DMS153 (cell line): ENCODE measurements at regions not wholly inside any gene's neighbourhood (a gene's known extent, or its start where the extent isn't known, plus 50 kb on each side); places are given as distances from the start of the nearest gene placed in this dataset.

Experiments
- DNase-seq: peaks from one replicate; lab custom pipeline; 2025; lab: John Stamatoyannopoulos, UW

DNA sequence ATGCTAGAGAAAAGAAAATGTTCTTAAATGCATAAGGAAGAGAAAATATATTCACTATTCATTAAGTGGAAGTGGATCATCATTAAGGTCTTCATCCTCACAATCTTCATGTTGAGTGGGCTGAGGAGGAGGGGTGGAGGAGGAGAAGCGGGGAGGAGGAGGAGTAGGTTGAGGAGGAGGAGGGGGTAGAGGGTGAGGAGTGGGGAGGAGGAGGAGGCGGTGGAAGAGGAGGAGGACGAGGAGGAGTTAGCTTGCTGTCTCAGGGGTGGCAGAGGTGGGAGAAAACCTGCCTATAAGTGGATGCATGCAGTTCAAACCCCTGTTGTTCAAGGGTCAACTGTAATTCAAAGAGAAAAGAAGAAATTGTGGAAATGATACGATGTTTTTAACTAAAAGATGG lies 71.6 kb downstream of the MYEOV start:
- no peak for DNase-seq

DNA sequence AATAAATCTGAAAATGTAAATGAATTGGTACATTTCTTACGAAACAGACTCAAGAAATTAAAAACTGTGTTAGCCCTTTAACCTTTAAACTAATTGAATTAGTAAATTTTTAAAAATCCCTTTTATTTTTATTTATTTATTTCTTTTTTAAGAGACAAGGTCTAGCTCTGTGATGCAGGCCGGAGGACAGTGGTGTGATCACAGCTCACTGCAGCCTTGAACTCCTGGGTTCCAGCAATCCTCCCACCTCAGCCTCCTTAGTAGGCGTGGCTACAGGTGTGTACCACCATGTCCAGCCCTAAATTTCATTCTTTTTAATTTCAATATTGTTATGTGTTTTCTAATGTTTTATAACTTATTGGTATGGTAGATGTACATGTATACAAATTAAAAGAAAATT lies 72.6 kb downstream of the MYEOV start:
- no peak for DNase-seq

DNA sequence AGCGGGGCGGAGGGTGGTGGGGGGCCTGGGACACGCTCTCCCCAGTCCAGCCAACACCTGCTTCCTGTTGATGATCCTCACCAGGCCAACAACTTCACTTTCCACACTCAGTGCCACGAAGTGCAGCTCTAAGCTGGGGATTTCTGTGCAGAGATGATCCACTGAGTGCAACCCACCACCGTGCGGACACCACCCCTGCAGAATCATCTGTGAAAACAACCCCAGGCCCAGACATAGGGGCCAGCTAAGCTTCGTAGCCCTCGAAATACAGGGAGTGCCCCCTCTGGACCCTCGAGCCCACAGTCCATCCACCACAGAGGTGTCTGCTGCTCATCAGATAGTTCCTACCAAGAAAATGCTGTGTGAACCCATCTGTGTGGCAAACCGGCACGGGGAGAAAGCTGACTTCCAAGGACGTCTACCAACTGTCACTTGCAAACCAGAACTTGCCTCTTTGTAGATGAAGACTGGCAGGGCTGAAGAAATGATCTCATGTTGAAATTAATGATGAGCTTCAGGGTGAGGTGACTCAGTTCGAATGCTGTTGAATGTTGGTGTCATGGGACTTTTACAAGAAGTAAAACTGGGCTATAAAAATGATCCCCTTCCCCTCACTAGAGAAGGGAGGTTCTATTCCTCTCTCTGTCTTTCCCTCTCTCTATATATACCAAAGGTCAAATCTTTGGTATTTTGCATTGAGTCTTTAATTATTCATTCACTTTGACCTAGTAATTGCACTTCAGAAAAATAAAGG lies 73.4 kb downstream of the MYEOV start:
- DNase-seq, result no peak

DNA sequence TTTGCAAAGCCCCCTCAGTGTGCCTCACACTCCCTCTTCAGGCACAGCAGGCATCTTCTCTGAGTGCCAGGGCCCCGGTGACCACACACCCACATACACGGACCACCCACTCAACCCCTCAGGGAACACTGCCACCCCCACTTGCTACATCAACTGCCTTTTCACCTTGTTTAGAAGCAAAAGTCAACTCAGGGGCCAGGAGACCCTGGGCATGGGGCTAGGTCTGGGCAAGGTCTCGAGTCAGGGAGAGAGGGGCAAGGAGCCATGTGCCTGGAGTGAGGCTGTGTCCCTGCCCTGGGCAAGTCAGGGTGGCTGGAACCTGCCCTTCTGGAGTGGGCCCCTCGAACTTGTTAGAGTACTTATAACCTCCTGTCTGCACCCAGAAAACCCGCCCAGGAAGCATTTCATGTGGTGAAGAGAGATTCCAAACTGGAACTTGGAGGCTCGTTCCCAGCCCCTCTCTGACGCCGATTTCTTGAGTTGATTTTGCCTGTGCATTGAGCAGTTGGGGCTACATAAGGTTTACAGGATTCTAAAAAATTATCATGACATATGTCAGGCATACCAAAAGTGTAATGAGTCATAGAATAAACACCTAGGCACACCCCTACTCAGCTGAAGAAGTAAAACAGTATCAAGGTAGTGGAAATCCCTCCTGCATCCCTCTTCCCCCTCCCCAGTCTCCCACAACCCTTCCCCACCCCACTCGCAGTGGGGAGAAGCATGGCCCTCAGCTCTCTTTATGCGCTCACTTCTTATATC lies 74.3 kb downstream of the MYEOV start:
- DNase-seq, result no peak

DNA sequence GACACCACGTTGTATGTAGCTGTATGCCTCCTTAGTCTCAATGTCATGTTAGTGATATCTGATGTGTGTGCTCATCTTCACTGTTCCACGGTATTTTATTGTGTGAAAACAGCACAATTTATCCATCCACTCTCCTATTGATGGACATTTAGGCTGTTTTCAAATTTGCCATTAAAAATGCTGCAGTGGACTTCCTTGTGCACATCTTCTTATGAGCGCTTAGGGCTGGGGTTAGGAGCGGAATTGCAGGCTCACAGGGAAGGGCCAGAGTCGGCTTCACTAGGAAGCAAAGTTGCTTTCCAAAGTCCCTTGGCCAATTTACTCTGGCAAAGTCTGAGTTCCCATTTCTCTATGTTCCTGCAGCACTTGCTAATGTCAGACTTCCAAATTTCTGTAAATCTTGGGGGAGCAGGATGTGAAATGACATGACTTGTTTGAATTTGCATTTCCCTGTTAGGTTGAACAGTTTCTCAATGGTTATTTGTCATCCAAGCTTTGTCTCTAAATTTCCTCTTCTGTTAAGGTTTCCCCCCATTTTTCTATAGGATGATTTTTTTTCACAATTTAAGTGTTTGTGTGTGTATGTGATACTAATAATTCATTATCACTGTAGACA lies 75.4 kb downstream of the MYEOV start:
- DNase-seq, result no peak

DNA sequence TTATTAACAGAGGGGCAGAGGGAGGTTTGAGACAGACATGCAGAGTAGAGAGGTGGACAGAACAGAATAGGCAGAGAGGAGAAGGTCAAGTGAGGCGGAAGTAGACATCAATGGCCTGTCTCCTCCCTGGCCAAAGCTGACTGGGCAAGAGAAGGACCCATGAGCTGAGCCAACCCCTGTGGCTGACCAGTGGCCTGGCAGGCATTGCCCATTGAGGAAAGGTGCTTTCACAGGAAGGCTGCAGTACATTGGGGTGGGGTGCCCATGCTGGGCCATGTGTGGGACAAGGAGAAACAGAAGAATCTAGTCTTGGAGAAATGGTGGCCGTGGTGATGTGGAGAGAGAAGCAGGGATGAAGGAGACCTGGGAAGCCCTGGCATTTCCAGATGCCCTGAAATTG lies 76.0 kb downstream of the MYEOV start:
- DNase-seq, result no peak

DNA sequence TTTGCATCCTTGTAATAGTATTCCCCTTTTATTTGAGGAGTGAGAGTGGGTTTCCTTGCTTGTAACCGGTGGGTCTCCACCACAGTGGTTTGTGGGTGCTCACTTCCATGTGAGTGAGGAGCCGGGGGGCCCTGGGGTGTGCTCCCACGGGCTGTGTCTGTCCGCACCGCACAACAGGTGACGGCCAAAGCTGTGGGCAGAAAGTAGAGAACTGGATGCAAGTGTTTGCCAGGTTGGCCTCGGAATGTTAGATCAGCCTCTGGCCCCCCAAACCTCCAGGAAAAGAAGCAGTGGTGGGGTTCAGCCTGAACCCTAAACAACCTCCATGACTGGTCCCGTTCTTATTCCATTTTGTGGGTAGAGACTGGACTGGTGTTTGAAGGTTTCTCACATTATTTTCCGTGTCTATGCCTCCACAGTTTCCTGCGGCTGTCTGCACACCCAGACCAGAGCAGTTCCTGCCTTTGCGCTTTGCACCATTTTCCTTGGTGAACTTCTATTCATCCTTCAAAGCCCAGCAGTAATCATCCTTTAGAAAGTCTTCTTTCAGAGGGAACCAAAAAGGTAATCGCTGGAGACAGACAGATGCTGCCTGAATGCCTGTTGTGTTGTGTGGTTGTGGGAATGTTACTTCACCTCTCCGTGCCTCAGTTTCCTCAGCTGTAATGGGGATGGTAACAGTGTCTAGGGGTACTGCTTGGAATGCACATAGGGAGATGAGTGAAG lies 77.2 kb downstream of the MYEOV start:
- no peak for DNase-seq

DNA sequence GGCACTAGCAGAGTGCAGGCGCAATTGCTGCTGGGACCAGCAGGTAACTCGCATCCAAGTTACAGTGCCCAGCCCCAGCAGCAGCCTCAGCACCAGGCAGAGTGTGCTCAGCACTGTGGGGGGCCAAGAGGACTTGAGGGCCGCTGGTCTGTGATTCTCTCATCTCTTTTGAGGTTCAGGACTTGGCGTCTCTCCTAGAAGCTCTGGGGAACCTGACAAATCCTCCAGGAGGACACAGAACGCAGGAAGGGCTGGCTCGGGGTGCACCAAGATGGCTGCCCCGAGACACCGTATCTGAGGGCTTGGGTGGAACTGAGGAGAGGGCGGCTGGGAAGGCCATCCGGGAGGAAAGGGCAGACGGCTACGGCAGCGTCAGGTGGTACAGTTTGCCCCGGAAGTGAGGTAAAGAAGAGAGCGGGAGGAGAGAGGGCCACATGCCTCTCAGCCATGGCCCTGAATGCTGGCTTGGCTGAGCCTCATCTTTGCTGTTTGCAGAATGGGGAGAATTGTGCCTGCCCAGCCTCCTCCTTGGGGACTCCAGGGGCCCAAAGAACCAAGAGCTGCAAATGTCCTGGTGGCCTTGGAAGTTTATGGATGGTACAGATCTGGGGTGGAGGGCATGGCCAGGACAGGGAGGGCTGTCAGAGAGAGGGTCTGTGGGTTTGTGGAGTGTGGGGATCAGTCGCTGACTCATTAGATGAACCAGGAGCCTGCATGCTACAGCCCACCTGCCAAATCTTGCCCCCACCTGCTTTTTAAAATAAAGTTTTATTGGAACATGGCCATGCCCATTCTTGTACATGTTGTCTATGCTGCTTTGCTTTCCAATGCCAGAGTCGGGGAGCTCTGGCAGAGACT lies 78.0 kb downstream of the MYEOV start:
- no peak for DNase-seq

DNA sequence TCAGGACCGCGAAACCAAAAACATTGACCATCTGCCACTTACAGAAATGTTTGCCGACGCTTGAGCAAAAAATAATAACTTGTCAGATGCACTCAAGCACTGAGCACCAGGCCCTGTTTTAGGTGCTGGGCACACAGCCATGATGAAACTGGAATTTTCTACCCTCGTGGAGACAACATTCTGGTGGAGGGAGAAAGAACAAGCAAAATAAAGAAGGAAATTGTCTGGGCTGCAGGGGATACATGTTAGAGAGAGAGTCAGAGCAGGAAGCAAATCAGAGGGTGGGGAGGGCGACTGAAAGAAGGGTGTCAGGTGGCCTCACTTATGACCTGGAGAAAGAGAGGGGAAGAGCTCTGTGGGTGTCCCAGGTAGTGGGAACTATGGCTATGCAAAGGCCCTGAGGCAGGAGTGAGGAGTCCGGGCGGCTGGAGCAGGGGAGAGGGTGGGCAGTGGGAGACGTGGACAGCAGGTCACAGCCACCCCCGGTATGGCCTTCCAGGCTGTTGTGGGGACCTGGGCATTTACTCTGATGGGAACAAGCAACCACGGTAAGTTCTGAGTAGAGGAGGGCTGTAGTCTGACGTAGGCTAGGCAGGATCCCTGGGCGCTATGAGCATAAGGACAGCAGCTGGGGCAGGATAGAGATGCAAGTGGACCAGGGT lies 78.8 kb downstream of the MYEOV start:
- DNase-seq, result no peak

DNA sequence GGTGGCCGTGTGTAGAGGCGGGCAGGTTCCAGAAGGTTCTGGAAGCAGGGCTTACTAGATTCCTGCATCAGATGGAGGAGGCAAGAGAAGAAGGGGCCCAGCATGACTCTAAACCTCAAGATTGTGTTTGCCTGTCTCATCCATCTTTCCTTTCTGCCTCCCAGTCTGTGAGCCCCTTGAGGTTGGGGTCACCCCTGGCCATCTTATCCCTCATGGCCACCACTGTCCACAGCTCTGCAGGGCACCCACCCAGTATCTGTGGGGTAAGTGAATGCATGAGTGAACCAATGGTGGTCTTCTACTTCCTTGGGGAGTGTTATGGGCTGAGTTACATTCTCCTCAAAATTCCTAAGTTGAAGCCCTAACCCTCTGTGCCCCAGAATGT lies 79.3 kb downstream of the MYEOV start:
- DNase-seq, result no peak

DNA sequence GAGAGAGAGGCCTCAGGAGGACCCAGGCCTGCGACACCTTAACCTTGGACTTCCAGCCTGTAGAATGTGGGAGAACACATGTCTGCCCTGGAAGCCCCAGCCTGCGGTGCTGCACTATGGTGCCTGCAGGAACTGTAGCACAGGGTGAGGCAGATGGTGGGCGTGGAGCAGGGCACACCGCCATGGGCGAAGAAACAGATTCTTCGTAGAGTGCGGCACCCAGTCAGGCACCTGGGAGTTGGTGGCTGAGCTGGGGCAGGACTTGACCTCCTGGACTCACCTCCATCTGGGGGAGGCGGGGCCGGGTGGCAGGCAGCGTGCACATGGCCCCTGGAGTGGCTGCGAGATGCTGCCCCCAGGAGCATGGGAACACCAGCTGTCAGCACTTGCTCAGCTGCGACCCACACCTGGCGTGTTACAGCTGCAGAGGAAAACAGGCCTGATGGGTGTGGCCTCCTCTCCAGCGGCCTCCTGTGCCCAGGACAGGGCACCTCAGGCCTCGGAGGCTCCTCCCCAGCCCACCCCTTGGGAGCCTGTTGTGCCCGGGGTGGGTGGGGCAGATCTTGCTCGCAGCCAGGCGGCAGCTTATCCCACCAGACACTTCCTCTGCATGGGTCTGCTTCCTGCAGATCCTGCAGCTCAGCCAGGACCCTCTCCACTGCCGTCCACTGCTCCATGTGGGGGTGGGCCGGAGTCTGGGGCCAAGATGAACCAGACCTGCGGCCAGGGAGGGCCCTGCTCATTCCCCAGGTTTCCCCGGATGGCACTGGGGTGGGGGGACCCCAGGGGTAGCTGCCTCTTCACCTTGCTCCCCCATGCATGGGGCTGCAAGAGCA lies 80.4 kb downstream of the MYEOV start:
- DNase-seq, result peak; percentile 43

DNA sequence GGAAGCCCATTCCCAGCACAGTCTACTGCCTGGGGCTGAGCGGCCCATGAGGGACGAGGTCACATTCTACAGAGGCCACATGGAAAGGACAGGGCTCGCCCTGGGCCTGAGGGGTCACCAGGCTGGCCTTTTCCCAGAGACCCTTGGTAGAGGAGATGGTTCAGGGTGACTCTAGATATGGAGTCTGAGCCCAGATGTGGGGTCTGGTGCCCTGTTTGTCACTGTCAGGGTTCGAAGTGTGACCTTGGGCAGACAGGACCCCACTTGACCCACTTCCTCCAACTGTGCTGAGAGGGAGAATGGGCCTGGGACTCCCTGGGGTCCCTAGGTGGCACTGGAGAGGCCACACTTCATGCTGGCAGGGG lies 81.0 kb downstream of the MYEOV start:
- no peak for DNase-seq

DNA sequence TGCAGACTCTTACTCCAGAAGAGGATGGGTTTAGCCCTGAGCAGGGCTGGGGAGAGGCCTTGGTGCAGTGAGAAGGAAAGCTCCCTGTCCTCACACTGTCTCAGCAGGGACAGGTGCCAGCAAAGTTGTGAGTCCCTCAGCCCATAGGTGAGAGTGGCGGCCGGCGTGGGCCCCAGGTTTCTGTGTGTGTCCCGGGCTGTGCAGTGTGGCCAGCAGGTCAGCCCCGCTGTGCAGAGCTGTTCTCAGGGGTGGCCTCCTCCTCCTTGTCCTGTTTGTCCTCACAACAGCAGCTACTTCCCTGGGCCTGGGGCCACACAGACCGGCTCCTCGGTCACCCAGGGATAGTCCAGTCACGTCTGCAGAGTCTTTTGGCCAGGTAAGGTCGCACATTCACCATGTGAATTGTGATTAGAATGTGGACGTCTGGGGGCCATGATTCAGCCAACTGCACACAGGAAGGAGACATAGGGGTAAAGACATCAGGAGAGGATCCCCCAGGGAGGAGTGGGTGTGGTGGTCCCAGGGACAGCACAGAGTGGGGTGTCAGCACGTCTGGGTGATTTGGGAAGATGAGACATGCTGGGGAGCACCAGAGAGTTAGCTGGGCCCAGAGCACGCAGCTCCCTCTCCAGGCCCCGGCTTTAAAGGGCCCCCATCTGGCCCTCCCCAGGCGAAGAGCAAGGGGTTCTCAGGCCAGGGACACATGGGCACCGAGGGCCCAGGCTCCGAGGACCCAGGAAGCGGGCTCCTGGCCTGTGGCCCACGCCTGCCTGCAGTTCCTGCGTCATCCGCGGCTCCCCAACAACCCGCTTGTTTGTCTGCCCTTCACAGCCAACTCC lies 81.6 kb downstream of the MYEOV start:
- no peak for DNase-seq

DNA sequence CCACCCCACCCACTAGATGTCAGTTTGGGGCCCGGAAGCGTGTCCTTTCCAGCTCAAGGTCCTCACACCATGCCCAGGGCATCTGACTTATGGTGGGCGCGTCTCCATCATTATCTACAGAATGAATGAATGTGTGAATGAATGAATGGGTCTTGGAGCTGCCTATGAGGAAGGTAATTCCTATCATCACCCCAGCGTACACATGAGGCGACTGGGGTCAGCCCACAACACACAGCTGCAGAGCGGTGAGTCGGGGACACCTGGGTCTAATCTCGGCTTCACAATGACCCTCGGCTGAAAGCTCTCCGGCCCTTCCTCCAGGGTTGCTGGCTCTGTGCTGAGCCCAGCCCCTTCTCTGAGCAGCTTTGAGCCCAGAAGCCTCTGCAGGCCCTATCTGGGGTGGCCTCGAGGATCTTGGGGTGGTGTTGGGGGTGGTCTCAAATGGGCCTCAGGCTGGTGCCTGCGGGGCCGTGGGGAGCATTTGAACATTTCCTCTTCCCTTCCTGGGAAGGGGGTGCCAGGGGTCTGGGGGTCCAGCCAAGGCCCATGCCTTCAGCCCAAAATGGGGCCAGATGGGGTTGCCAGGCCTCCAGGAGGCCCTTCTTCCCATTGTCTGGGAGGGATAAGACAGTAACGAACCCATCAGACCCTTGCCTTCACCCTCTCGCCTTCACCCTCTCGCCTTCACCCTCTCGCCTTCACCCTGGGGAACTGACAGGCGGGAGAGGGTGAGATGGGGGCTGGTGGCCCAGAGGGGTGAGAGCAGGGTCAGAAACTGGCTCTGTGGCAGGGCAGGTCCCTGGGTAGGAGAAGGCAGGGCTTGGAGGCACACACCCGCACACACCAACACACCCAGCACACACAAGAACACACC lies 82.4 kb downstream of the MYEOV start:
- DNase-seq, result no peak

DNA sequence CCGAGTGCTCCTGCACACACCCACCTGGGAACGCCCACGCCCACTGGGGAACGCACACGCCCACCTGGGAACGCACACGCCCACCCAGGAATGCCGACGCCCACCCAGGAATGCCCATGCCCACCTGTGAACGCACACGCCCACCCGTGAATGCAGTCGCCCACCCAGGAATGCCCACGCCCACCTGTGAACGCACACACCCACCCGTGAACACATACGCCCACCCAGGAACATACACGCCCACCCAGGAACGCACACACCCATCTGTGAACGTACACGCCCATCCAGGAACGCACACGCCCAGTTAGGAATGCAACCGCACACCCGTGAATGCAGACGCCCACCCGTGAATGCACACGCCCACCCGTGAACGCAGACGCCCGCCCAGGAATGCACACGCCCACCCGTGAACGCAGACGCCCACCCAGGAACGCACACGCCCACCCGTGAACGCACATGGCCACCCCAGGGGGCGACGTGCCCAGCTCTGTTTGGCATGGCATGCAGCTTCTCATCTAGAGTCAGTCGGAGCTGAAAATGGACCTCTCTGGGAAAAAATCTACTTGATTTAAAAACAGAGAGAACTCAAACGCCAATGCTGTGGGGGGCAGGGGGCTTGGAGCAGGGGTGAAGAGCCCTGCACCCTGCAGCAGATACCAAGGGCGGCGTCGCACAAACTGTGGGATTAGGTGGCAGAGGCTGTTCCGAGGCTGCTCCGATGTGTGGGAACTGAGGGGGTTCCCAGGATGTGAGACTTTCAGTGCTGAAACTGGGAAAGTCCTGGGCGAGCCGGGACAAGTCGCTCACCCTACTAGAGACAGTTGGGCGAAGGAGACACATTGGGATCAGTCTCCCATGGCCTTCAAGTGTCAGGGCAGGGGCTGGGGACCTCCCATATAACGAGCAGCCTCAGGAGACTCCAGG lies 83.3 kb downstream of the MYEOV start:
- no peak for DNase-seq

DNA sequence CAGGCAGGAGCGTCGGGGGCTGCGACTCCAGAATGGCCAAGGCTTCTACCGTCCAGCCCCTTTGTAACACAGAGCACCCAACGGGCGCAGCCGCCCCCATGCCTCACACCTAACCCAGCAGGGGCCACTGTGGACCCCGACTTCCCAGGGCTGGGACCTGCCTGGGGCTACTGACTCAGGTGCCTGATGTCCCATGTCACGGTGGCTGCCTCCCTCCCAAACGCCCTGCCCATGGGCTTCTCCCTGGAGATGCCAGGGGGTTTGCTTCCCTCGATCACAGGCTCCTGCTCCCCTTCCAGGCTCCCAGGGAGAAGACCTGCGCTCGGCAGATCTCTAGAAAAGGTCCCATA lies 84.0 kb downstream of the MYEOV start:
- no peak for DNase-seq
